ENCODE measurements at regions not wholly inside any gene's neighbourhood (a gene's known extent, or its start where the extent isn't known, plus 50 kb on each side); places are given as distances from the start of the nearest gene placed in this dataset.

DNA sequence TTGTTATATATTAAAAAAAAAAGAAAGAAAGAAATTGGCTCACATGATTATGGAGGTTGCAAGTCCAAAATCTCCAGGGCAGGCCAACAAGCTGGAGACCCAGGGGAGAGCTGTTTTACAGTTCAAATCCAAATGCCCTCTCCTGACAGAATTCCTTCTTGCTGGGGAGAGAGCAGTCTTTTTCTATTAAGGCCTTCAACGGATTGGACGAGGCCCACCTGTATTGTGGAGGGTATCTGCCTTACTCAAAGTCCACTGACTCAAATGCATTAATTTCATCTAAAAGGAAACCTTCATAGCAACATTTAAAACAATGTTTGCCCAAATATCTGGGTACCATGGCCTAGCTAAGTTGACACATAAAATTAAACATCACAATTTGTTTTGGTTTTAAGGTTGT is 56.9 kb upstream of the TRIM67 start:
- TF ChIP-seq CBFB (IDR thresholded peaks at IDR 0.05; ENCODE audit: low read depth) (no peak), SP1 (IDR thresholded peaks at IDR 0.05; ENCODE audit: low read depth, low read length) (no peak), STAT1 (conservative IDR thresholded peaks at IDR 0.05) (no peak), CBX3 (IDR thresholded peaks at IDR 0.05; ENCODE audit: borderline replicate concordance, low read depth) (no peak), CTCF (IDR thresholded peaks at IDR 0.05 in 2 of 3, conservative IDR thresholded peaks at IDR 0.05 in 1 of 3; ENCODE audit: control insufficient read depth in 2 of 3, extremely low read depth in 1 of 3, insufficient read depth in 1 of 3, low read depth in 3 of 3, low read length in 3 of 3) (no peak), TCF12 (IDR thresholded peaks at IDR 0.05; ENCODE audit: low read depth, low read length) (no peak), RAD21 (IDR thresholded peaks at IDR 0.05; ENCODE audit: insufficient read depth, low read depth, low read length) (no peak), POLR2A (IDR thresholded peaks at IDR 0.05; ENCODE audit: low read depth, low read length) (no peak), TAF1 (IDR thresholded peaks at IDR 0.05; ENCODE audit: borderline replicate concordance, low read depth, low read length) (no peak), BHLHE40 (IDR thresholded peaks at IDR 0.05; ENCODE audit: borderline replicate concordance in 1 of 2, low read depth in 2 of 2, low read length in 1 of 2) (no peak), CREB1 (IDR thresholded peaks at IDR 0.05; ENCODE audit: low read depth) (no peak), WRNIP1 (IDR thresholded peaks at IDR 0.05; ENCODE audit: borderline replicate concordance, low read depth, low read length) (no peak), NBN (IDR thresholded peaks at IDR 0.05) (no peak)

Data from GM12878 (cell line).